ENCODE measurements at regions not wholly inside any gene's neighbourhood (a gene's known extent, or its start where the extent isn't known, plus 50 kb on each side); places are given as distances from the start of the nearest gene placed in this dataset.

- Histone ChIP-seq H3K27me3 (replicated peaks; ENCODE audit: insufficient read depth) (no peaks in the 10 kb centered on the region), H3K36me3 (no peaks in the 10 kb centered on the region), H3K9me3 (no peaks in the 10 kb centered on the region), H3K4me3 (no peak overlapping the region), H3K4me1 (replicated peaks) (no peaks in the 10 kb centered on the region), H3K27ac (no peak overlapping the region)
- no peak for TF ChIP-seq CTCF (IDR thresholded peaks at IDR 0.05)
- TF ChIP-seq POLR2A (IDR thresholded peaks at IDR 0.05): no peak
- no peak for TF ChIP-seq POLR2AphosphoS5 (IDR thresholded peaks at IDR 0.05)
- intact Hi-C loops (cut with DNase I): no loop called here
- 90% methylated on average over 3 of the region's 3 CpGs for WGBS
- DNase-seq (ENCODE audit: low spot score): no peak
These were observed 239.4 kb downstream of the C12orf75 start for GRCh38 chr12:105569886-105570285.

DNA sequence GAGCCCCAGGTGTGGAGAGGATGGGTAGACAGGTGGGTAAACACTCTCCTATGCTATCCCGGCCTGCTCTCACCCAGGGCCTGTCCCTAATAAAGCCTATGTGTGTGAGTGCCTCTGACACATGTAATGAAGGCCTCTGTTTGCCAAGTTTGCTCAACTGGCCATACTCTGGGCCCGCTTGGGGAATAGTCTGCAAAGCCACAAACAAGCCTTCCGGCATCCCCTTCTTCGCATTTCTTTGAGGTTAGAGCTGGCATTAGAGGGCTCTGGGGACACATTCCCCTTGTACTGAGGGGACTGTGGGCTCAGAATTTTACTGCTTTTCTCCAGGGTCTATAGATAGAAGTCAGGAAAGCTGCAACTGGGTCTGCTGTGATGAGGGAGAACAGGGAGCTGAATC, 240.5 kb downstream of the C12orf75 start:
- H3K9me3 ChIP-seq: no peaks in the 10 kb centered on the region
- TF ChIP-seq POLR2A (IDR thresholded peaks at IDR 0.05) (no peak), POLR2AphosphoS5 (IDR thresholded peaks at IDR 0.05) (no peak), CTCF (IDR thresholded peaks at IDR 0.05) (no peak)
- DNase-seq (ENCODE audit: low spot score): no peak
- H3K27ac ChIP-seq: no peak overlapping the region
- H3K4me1 ChIP-seq (replicated peaks): no peaks in the 10 kb centered on the region
- WGBS: 98% methylated on average over 4 of the region's 4 CpGs
- no peaks in the 10 kb centered on the region for H3K27me3 ChIP-seq (replicated peaks; ENCODE audit: insufficient read depth)
- no peak overlapping the region for H3K4me3 ChIP-seq
- H3K36me3 ChIP-seq: no peaks in the 10 kb centered on the region
- intact Hi-C loops (cut with DNase I): no loop called here

GRCh38 chr12:105573574-105573973, 243.1 kb downstream of the C12orf75 start:
- no peaks in the 10 kb centered on the region for H3K36me3 ChIP-seq
- H3K27ac ChIP-seq: no peak overlapping the region
- no peak for TF ChIP-seq POLR2AphosphoS5 (IDR thresholded peaks at IDR 0.05)
- no peak for TF ChIP-seq CTCF (IDR thresholded peaks at IDR 0.05)
- TF ChIP-seq POLR2A (IDR thresholded peaks at IDR 0.05): no peak
- no peaks in the 10 kb centered on the region for H3K27me3 ChIP-seq (replicated peaks; ENCODE audit: insufficient read depth)
- 86% methylated on average over 3 of the region's 3 CpGs for WGBS
- no peaks in the 10 kb centered on the region for H3K4me1 ChIP-seq (replicated peaks)
- intact Hi-C loops (cut with DNase I): no loop called here
- no peaks in the 10 kb centered on the region for H3K9me3 ChIP-seq
- no peak overlapping the region for H3K4me3 ChIP-seq
- no peak for DNase-seq (ENCODE audit: low spot score)

- TF ChIP-seq POLR2A (IDR thresholded peaks at IDR 0.05) (no peak), CTCF (IDR thresholded peaks at IDR 0.05) (no peak), POLR2AphosphoS5 (IDR thresholded peaks at IDR 0.05) (no peak)
- Histone ChIP-seq H3K27me3 (replicated peaks; ENCODE audit: insufficient read depth) (no peaks in the 10 kb centered on the region), H3K4me3 (no peak overlapping the region), H3K27ac (no peak overlapping the region), H3K36me3 (no peaks in the 10 kb centered on the region), H3K9me3 (no peaks in the 10 kb centered on the region), H3K4me1 (replicated peaks) (no peaks in the 10 kb centered on the region)
- intact Hi-C loops (cut with DNase I): no loop called here
- no peak for DNase-seq (ENCODE audit: low spot score)
- 90% methylated on average over 5 of the region's 5 CpGs for WGBS
These were observed 243.7 kb downstream of the C12orf75 start for GRCh38 chr12:105574056-105574715.

DNA sequence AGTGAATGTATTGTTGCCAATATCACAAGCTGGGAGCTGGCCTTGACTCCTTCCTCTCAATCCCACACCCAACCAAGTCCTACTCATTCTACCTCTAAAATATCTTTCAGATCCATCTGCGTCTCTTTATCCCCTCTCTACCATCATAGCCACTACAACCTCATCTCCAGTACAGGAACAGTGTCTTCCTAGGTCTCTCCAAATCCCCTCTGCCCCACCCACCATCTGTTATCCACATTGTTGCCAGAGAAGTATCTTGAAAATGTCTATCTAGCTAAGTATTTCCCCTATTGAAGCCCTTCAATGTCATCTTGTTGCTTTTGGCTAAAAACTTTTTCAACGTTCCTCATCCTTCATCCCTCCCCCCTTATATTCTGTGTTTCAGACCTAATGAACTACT, 244.7 kb downstream of the C12orf75 start:
- H3K4me1 ChIP-seq (replicated peaks): no peaks in the 10 kb centered on the region
- no peak overlapping the region for H3K27ac ChIP-seq
- no peaks in the 10 kb centered on the region for H3K9me3 ChIP-seq
- WGBS: 89% methylated on average over 2 of the region's 2 CpGs
- no peak overlapping the region for H3K4me3 ChIP-seq
- H3K36me3 ChIP-seq: no peaks in the 10 kb centered on the region
- no peaks in the 10 kb centered on the region for H3K27me3 ChIP-seq (replicated peaks; ENCODE audit: insufficient read depth)
- TF ChIP-seq POLR2AphosphoS5 (IDR thresholded peaks at IDR 0.05): no peak
- TF ChIP-seq CTCF (IDR thresholded peaks at IDR 0.05): no peak
- no peak for TF ChIP-seq POLR2A (IDR thresholded peaks at IDR 0.05)
- DNase-seq (ENCODE audit: low spot score): no peak
- intact Hi-C loops (cut with DNase I): no loop called here
